ENCODE measurements at regions not wholly inside any gene's neighbourhood (a gene's known extent, or its start where the extent isn't known, plus 50 kb on each side); places are given as distances from the start of the nearest gene placed in this dataset.

DNA sequence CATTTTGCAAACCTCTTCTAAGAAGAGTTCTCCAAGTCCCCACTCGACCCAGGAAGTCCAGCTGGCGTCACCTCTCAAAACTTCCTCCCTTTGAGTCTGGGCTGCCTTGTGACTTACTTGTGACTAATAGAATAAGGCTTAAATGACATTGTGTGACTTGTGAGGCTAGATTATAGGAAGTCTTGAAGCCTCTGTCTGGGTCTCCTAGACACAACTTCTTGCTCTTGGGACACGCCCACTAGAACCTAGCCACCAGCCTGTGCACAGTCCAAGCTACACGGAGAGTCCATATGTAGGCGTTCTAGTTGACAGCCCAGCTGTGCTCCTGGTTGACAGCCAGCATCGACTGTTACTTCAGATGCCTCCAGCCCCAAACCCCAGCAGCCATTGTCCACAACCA lies 66.7 kb upstream of the TANC2 start:
- TF ChIP-seq POLR2A (IDR thresholded peaks at IDR 0.05) (no peak), CTCF (IDR thresholded peaks at IDR 0.05) (no peak)
